ENCODE measurements at regions not wholly inside any gene's neighbourhood (a gene's known extent, or its start where the extent isn't known, plus 50 kb on each side); places are given as distances from the start of the nearest gene placed in this dataset.

DNA sequence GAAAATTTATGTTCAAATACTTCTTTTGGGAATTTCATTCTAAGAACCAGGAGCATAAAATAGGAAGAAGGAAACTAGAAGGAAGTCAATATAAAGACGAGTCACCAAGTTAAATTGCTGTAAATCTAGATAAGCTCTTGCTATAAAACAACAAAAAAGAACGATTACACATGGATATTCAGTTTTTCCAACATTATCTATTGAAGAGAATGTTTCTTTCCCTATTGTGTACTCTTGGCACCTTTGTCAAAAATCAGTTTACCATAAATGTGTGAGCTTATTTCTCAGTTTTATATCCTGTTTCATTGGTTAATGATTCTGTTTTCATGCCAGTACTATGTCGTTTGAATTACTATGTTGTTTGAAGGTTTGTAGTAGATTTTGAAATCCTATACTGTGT lies 536.3 kb upstream of the MKI67 start:
- DNase-seq (ENCODE audit: low read depth): no peak

DNA sequence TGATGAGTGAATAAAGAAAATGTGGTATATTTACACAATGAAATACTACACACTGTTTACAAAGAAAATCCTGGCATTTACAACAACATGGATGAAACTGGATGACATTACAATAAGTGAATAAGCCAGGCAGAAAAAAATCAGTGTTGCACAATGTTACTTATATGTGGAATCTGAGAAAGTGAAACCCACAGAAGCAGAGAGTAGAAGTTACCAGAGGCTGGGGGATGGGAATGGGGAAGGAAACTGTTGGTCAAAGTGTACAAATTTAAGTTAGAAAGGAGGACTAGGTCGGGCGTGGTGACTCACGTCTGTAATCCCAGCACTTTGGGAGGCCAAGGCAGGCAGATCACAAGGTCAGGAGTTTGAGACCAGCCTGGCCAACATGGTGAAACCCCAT lies 538.5 kb upstream of the MKI67 start:
- DNase-seq (ENCODE audit: low read depth): no peak
- TF ChIP-seq, protein P1, sequence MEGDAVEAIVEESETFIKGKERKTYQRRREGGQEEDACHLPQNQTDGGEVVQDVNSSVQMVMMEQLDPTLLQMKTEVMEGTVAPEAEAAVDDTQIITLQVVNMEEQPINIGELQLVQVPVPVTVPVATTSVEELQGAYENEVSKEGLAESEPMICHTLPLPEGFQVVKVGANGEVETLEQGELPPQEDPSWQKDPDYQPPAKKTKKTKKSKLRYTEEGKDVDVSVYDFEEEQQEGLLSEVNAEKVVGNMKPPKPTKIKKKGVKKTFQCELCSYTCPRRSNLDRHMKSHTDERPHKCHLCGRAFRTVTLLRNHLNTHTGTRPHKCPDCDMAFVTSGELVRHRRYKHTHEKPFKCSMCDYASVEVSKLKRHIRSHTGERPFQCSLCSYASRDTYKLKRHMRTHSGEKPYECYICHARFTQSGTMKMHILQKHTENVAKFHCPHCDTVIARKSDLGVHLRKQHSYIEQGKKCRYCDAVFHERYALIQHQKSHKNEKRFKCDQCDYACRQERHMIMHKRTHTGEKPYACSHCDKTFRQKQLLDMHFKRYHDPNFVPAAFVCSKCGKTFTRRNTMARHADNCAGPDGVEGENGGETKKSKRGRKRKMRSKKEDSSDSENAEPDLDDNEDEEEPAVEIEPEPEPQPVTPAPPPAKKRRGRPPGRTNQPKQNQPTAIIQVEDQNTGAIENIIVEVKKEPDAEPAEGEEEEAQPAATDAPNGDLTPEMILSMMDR (IDR thresholded peaks at IDR 0.05; ENCODE audit: insufficient read depth, low read depth, low read length, missing control alignments): no peak

More for the DNA sequence above, 536.3 kb upstream of the MKI67 start:
- TF ChIP-seq, protein P1 (IDR thresholded peaks at IDR 0.05; ENCODE audit: insufficient read depth, low read depth, low read length, missing control alignments): no peak
- no peak overlapping the region for H3K4me3 ChIP-seq (ENCODE audit: low read length)

DNA sequence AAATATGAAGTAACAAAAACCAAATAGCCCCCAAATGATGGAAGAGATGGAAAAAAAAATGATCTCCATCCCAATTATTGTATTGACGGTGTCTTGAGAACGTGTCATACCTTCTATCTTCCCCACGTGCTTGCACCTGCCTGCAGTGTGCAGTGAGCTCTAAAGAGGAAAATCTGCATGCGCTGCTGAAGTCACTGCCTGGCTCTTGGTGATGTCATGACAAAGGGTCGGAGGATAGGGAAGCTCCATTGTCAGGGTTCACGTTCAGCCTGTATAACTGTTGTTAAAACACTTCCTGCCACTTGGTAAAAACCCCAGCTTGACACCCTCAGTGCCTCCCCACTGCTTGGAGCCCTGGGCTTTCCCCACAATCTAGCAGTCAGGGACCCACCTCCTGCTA lies 549.2 kb upstream of the MKI67 start:
- H3K4me3 ChIP-seq (ENCODE audit: low read length): no peak overlapping the region
- no peak for DNase-seq (ENCODE audit: low read depth)
- TF ChIP-seq, protein P1 (IDR thresholded peaks at IDR 0.05; ENCODE audit: insufficient read depth, low read depth, low read length, missing control alignments): no peak

More for the DNA sequence above, 538.5 kb upstream of the MKI67 start:
- H3K4me3 ChIP-seq (ENCODE audit: low read length): no peak overlapping the region

DNA sequence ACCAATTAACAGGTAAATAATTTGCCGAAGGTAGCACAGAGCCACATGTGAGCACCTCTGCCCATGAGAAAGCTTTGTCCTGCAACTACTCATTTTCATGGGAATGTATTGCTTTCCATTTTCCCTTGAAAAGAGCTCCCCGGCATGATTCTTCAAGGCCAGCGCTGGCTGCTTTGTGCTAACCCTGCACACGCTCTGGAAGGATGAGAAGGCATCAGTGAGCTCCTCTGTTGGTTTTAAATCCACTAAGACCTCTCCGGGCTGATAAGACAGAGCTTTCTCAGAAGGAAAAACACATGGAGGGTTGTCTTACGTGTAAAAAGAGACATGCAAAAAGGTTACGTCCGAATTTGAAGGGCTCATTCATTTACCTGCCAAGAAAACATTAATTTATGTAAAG lies 553.9 kb upstream of the MKI67 start:
- H3K4me3 ChIP-seq (ENCODE audit: low read length): no peak overlapping the region
- no peak for DNase-seq (ENCODE audit: low read depth)
- TF ChIP-seq, protein P1 (IDR thresholded peaks at IDR 0.05; ENCODE audit: insufficient read depth, low read depth, low read length, missing control alignments): no peak

DNA sequence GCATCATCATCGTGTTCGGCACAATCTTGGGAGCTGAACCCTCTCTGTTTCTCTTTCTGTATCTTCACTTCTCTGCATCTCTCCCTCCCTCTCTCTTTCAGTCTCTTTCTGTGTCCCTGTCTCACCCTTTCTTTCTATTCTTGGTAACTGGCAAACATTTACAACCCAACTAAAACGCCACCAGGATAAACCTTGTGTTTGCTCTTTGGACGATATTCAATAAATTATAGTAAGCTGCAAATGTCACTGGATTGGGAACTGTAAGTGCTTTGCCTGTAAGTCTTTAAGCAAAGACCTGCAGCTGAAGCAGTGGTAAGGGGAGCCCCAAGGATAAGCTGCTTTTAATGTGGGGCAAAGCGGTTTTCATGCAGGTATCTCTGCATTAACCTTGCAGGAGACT lies 558.0 kb upstream of the MKI67 start:
- no peak for DNase-seq (ENCODE audit: low read depth)
- TF ChIP-seq, protein P1 (IDR thresholded peaks at IDR 0.05; ENCODE audit: insufficient read depth, low read depth, low read length, missing control alignments): no peak
- H3K4me3 ChIP-seq (ENCODE audit: low read length): no peak overlapping the region

DNA sequence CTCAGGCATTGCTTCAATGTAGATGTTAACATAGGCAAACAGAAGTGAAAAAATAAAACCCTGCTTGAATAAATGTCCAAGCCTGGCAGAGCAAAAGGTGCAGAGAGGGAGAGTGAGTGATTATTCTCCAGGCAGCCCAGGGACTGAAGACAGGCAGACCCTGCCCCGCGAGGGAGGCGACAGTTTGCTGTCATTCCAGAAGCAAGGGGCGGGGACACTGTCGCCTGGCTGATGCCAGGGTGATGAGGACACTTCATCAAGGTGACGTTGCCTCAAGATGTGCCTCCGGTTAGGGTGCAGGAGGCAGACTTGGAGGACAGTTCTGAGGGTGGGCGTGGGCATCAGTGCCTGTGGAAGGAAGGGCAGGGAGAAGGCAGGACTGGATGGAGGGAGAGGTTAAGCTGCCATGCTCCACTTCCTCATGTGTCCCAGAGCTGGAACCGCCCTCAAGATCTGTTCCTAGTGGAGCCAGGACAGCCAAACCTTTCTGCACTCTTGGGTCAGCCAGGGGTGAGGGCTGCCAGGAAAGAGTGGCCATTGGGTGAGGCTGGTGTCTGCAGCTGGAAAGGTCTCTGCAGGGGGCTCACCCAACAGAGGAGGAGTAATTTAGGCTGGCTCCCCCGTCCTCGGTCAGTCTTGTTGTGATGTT lies 560.5 kb upstream of the MKI67 start:
- TF ChIP-seq, protein P1 (IDR thresholded peaks at IDR 0.05; ENCODE audit: insufficient read depth, low read depth, low read length, missing control alignments): no peak
- H3K4me3 ChIP-seq (ENCODE audit: low read length): no peak overlapping the region
- DNase-seq (ENCODE audit: low read depth): no peak

DNA sequence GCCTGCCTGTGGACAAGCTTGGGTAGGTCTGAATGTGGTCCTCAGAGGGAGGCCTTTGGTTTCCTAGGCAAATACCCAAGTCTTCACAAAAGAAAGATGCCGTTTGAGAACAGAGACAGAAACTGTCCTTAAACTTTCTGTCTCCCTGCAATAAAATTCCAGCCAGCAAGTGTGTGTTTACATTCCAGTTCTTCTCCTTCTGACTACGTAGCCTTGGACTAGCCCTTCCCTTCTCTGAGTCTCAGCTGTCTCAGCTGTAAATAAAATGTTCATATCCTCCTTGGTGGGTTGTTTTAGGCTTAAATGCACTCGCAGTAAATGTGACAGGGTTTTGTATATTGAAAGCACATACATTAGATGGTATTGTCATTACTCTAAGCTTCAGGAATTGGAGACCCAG lies 561.2 kb upstream of the MKI67 start:
- TF ChIP-seq, protein P1 (IDR thresholded peaks at IDR 0.05; ENCODE audit: insufficient read depth, low read depth, low read length, missing control alignments): no peak
- no peak overlapping the region for H3K4me3 ChIP-seq (ENCODE audit: low read length)
- DNase-seq (ENCODE audit: low read depth): no peak

All from epithelial cell of esophagus (primary cell).